HG03175 (cell line): ENCODE measurements at regions not wholly inside any gene's neighbourhood (a gene's known extent, or its start where the extent isn't known, plus 50 kb on each side); places are given as distances from the start of the nearest gene placed in this dataset.
"Not testable (repeated sequence)": the region's sequence is repeated elsewhere in the genome, so short reads cannot be mapped to it uniquely, and the experiment has no call there.

Experiments
- ATAC-seq: cut with Tn5 transposase; IDR thresholded peaks from one replicate; pipeline ENCODE4 v1.9.1; 2021; ENCODE audit warnings: mild to moderate bottlenecking, moderate library complexity; ENCODE audit not compliant: unreplicated experiment

GRCh38 chr4:189128341-189128740 lies 812.3 kb upstream of the FRG1 start:
- no peak for ATAC-seq

- ATAC-seq: no peak
These were observed 811.5 kb upstream of the FRG1 start for GRCh38 chr4:189129044-189129694.

DNA sequence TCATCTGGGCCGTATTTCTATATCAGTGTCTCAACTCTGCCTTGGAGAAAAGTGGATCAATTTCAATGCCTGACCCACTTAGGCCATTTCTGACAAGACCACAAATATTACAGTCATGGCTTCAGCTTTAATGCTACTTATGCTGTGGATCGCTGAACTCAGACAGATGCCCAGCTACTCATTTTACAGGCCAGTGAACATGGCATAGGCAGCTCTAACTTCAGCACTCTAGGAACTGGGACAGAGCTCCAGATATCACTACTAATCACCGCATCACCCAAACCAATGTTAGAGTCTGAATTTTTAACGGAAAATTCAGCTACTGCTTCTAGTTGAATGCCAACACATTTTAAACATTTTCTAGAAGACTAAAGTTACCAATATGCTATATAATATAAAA lies 809.6 kb upstream of the FRG1 start:
- ATAC-seq: no peak

DNA sequence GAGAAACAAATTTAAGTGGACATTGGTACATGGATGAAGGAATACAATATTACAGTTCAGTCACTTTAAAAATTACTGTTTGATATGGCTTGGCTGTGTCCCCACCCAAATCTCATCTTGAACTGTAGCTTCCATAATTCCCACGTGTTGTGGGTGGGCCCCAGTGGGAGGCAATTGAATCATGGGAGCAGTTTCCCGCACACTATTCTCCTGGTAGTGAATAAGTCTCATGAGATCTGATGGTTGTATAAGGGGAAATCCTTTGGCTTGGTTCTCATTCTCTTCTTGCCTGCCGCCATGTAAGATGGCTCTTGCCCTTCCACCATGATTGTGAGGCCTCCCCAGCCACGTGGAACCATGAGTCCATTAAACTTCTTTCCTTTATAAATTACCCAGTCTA lies 804.2 kb upstream of the FRG1 start:
- ATAC-seq: no peak

GRCh38 chr4:189143263-189143952 lies 797.3 kb upstream of the FRG1 start:
- ATAC-seq: no peak

DNA sequence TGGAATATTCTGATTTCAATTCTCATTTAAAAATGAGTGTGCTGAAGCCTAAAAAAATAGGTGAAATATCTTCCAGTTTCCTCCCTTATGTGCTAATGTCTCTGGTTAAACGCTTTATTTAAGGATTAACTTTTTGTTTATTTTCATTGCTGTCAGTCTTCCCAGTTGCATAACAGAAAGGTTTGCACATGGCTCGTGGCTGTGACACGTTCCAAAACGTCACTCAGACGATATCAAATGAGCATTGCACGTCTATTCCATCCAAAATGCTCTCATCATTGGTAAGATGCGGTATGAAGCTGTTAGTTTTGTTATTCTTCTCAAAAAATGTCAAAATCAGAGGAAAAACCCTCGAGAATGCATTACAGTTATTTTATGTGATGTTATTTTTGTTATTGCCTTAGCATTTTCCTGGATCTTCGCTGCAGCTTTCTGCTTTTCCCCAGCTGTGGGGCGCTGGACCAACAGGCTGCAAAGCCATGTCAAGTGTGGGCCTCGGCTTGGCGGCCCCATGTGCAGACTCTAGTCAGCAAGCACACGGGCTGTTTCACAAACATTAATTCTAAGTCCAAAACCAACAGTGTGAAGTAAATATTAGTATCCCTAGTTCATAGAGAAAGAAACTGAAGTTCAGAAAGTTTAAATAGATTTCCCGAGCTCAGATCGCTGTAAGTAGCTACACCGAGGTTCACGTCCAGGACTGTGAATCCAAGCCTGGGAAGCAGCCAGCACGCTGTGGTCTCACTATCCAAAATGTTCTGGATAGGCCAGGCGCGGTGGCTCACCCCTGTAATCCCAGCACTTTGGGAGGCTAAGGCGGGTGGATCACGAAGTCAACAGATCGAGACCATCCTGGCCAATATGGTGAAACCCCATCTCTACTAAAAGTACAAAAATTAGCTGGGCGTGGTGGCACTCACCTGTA lies 793.4 kb upstream of the FRG1 start:
- no peak for ATAC-seq

DNA sequence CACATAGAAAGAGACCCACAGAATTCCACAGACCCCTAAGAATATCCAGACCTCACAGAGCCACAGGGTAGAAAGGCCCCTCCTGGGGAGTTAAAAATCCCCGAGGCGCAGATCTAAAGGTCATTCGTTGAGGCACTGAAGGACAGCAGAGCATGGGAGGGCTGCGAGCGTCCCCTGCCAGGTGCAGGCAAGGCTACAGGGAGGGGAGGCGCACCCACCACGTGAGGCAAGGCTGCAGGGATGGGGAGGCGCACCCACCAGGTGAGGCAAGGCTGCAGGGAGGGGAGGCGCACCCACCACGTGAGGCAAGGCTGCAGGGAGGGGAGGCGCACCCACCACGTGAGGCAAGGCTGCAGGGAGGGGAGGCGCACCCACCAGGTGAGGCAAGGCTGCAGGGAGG lies 785.6 kb upstream of the FRG1 start:
- not testable (repeated sequence) for ATAC-seq

DNA sequence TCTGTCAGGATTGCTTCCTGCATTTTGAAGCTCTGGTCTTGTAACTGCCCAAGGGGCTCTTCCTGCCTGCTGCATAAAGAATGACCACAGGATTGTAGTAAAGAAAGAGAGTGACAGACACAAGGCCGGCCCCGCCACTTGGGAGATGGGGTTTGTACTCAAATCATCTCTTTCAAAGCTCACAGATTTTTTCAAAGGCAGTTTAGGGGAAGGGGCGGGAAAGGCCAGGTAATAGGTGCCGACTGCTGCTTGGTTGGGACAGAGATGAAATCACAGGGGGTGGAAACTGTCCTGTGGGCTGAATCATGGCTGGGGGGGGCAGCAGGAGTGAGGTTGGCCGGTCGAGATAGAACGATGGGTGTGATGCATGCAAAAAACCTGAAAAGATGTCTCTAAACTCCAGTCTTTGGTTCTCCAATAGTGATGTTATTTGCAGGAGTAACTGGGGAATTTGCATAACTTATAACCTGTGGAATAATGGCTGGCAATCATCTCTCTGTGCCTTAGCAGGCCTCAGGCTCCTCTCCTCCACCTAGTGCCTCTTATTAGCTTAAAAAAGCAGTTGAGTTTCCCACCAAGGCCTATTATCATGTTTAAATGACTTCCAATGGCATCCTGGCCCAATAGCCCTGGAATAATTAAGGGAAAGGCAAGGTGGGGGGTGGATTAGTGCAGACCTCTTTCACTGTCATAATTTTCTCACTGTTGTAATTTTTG lies 778.4 kb upstream of the FRG1 start:
- ATAC-seq: no peak

DNA sequence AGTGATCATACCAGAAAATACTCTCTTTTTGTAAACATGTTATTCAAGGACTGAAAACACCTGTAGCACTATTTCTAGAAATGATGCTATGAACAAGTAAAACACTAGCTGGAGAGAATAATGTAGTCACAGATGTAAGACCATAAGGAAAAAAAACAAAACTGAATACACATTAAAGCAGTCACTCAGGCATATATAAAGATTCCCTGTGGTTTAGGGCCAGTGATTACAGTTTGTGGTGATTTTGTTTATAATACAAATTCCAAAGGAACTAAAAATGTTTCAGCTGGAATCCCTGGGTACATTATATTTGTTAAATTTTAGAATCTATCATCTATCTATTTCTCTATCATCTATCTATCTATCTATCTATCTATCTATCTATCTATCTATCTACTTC lies 777.8 kb upstream of the FRG1 start:
- ATAC-seq: no peak

- ATAC-seq: no peak
These were observed 764.7 kb upstream of the FRG1 start for GRCh38 chr4:189176002-189176401.

DNA sequence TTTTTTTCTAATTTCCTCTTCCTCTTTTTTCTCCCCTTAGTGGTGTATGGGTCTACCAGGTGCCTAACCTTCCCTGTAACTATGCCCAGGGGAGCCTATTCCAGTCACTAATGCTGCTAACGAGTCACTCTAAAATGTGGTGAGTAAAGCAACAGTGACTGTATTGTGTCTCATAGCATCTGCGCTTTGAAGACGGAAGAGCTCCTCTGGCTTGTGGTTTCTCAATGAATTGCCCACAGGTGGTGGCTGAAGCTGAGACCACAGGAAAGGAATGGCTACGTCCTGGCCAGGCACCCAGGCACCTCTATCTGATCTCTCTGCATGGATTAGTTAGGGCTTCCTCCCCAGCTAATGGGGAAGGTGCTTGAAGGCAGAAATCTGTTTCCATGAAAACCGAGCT lies 763.5 kb upstream of the FRG1 start:
- no peak for ATAC-seq

- ATAC-seq: no peak
These were observed 762.4 kb upstream of the FRG1 start for GRCh38 chr4:189178125-189178746.

DNA sequence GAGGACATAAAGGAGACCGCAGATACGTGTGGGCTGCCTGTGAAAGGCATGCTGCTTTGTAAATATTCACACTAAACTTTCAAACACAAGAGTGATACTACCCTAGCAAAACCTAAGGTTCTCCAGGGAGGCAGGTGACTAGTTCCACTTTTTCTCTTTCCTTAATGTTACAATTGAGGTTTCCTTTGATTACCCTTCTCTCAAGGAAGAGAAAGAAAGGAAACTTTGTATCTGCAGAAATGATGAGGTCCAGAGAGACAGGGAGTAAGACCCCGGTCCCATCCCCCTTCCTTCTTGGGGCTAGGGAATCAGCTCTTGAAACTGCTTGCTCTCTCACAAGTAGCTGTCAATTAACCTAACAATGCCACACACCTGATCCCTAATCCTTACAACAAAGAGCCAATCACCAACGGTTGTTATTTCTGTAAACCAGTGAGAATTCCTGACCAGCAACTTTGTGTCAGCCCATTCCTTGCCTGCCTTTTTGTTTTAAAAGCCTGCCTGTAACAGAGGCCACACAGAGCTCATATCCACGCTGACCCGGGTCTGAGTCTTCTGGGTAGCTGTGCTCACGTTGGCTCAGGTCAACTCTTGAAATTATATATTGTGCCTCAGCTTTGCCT lies 754.8 kb upstream of the FRG1 start:
- no peak for ATAC-seq

DNA sequence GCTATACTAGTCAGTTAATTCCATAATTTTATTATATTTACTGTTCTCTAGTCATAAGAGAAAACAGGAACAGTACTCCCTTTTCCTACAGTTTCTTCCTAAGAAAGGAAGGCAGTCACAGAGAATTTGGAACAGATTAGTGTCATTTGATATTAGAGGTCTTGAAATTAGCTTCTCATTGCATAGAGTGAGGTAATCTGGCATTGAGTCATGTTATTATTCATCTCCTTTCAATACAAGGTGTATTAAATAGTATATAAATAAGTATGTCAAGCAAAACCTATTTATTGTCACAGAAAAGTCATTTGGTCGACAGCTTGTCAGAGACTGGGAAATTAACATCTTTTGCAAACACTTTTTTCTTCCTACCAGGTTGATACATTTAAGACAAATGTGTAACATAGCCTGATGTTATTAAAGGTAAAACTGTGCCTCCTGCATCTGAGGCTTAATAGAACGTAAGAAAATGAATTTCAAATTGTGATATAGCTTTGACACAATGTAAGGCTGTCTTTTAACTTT lies 753.1 kb upstream of the FRG1 start:
- ATAC-seq: no peak

DNA sequence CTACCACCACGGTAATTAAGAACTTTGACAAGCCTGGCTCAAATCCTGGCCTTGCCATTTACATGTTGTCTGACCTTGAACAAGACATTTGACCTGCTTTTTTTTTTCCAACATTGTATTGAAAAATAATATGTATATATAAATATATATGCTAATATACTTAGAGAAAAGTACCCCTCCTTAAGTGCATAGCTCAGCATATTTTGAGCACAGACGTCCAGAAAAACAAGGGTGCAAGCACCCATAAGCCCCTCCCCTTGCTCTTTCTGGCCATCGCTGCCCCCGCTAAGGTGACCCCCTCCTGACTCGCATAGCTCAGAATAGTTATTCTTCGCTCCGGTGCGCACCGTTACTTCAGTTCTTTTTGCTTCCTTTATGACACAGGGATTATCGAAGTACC lies 742.0 kb upstream of the FRG1 start:
- ATAC-seq: no peak

DNA sequence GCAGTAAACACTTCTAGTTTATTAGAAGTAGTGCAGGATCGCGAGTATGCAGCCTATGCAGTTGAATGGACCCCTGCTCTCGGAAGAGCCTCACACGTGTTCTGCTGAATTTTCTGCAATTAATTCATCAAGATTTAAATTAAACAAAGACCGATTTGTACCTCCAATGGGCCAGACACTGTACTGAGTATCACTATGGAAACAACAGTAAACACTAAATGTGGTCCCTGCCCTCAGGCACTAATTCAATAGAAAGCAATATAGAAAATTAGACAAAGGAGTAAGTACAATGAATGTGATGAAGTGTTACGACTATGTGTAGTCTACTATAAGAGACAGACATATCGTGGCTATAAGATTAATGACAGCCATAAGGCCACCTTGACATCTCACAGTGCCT lies 740.3 kb upstream of the FRG1 start:
- ATAC-seq: no peak

DNA sequence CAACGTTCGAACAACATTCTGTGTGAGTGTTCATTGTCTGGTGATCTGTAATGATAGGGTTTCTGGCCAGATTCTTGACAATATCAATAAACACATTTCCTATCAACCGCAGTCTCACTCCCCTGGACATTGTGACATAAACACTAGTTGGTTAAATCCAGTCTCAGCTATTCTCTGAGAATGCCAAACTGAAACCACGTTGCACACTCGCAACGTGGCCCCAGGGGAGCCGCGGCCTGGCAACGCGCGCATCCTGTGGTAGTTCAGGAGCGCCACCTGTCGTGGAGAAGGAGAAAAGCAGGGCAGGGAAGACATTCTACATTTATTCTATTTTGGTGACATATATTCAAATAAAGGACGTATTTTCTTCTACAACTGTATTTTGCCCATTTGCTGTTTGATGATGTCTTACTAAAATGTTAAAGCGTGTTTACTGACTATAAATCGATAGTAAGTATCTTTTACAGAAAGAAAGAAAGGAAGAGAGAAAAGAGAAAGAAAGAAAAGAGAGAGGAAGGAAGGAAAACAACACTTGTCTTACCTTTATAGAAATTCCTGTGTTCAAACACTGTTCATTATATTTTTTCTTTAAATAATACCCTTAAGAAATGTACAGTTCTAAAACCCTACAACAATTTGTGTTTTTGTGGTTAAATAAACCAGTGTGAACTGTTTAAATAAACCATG lies 738.3 kb upstream of the FRG1 start:
- peak; percentile 60 for ATAC-seq

- no peak for ATAC-seq
These were observed 737.8 kb upstream of the FRG1 start for GRCh38 chr4:189202869-189203271.

DNA sequence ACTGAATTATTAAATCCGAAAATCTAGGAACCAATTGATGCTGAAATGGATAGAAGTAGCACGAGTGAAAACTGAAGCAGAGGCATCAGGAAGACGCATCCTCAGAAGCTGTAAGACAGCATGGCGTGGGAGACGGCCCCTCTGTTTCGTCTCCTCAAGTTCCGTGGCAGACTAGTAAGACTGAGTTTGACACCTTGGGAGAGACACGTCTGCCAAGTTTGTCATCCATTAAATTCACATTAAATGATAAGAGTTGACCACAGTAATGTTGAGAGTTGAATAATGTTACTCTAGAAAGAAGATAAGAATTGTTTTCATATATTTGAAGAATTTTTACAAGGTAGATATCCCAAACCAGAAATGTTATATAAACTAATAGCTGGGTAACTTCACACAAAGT lies 736.1 kb upstream of the FRG1 start:
- ATAC-seq: no peak
